HG03439 (cell line): ENCODE measurements at regions not wholly inside any gene's neighbourhood (a gene's known extent, or its start where the extent isn't known, plus 50 kb on each side); places are given as distances from the start of the nearest gene placed in this dataset.

ENCODE experiments used
- ATAC-seq: cut with Tn5 transposase; IDR thresholded peaks from one replicate; pipeline ENCODE4 v1.9.1; 2021; ENCODE audit warnings: mild to moderate bottlenecking, moderate library complexity; ENCODE audit not compliant: unreplicated experiment

GRCh38 chr7:21356616-21357015, 71.3 kb upstream of the SP4 start:
- no peak for ATAC-seq

- ATAC-seq, result no peak
Observed at GRCh38 chr7:21357151-21358097, 70.5 kb upstream of the SP4 start.

GRCh38 chr7:21358648-21359047, 69.2 kb upstream of the SP4 start:
- no peak for ATAC-seq

DNA sequence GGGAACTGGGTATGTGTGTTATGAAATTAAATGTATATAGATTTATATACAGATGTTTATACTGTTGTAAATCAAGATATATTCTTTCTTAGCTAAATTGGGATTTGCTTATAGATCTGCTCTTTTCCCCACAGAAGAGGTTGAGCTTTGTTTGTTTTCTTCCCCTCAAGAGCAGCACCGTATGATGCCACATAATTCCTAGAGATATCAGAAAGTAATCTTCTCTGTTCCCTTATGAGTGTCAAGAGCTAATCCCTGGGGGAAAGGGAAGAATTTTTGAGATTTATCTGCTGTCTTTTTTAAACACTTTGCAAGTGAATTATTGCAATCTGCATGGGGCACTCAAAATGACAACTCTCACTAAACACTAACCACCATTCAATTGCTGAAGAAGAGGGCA, 68.7 kb upstream of the SP4 start:
- ATAC-seq, result no peak

DNA sequence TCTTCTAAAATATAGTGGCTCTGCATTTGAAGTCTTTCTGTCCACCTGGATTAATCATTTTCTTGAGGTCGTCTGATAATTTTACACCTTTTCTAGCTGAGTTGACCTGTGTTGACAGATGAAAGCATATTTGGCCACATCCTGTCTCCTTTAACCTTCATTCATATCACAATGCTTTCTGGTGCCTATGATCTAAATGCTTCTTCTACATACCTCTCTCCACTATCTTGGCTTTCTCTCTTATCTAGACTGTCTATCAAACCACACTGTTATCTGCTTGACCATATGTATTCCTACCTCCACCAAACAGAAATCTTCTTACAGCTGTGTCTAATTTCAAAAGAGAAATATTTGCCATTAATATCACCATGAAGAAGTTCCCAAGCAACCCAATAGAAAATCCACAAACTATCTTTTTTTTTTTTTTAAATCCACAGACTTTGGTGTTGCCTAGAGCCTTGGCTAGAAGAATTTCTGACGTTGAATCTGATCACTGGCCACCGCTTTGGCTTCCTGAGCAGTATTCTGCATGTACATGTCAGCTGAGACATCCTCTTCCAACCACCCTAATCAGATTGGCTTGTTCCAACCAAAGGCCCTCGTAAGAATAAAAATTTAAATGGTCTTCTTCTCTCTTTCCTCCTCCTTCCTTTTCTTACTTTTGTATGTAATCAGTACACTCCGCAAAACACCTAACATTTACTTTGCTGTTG, 66.3 kb upstream of the SP4 start:
- ATAC-seq, result no peak

GRCh38 chr7:21364801-21365271, 63.0 kb upstream of the SP4 start:
- peak; percentile 81 for ATAC-seq

GRCh38 chr7:21365866-21366624, 61.8 kb upstream of the SP4 start:
- ATAC-seq, result no peak

GRCh38 chr7:21367081-21367480, 60.8 kb upstream of the SP4 start:
- ATAC-seq, result no peak

- no peak for ATAC-seq
Observed at GRCh38 chr7:21367537-21367936, 60.3 kb upstream of the SP4 start.

GRCh38 chr7:21368317-21368716, 59.6 kb upstream of the SP4 start:
- no peak for ATAC-seq

DNA sequence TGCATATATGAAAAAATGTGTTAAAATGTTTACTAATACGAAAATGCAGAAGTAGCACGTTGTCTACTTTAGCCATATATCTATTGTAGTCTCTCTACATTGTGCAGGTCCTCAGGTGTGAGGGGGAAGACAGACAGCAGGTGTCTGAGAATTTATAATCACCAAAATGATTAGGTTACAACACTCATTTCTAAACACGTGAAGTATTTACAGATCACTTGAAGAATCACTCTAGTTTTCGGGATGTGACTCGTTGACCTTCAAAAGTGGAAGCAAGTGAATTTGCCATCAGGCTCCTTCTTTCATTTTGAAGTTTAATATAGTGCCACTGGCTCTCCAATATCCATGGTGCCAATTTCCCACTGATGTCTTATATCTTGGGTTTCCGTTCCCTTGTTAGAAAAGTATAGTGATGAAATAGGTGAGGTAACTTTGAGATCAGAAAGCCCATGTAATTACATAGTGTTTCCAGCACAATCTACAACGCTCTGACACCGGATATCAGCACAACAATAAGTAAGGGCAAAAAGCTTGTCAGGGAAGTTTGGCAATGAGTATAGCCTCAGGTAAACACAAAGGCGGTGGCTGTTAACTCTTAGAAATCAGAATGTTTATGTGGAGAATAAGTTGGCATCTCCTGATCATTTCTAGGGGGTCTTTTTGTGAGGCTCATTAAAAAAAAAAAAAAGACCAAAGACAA, 57.5 kb upstream of the SP4 start:
- ATAC-seq, result no peak

GRCh38 chr7:21371360-21371759, 56.5 kb upstream of the SP4 start:
- ATAC-seq, result no peak

DNA sequence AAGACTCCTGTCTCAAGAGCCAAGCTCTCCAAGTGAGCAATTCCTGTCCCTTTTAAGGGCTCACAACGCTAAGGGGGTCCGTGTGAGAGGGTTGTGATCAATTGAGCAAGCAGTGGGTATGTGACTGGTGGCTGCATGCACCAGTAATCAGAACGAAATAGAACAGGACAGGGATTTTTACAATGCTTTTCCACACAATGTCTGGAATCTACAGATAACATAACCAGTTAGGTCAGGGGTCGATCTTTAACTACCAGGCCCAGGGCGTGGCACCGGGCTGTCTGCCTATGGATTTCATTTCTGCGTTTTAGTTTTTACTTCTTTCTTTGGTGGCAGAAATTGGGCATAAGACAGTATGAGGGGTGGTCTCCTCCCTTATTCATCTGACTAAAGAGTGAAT, 54.9 kb upstream of the SP4 start:
- no peak for ATAC-seq

GRCh38 chr7:21374134-21374533, 53.7 kb upstream of the SP4 start:
- ATAC-seq, result no peak

DNA sequence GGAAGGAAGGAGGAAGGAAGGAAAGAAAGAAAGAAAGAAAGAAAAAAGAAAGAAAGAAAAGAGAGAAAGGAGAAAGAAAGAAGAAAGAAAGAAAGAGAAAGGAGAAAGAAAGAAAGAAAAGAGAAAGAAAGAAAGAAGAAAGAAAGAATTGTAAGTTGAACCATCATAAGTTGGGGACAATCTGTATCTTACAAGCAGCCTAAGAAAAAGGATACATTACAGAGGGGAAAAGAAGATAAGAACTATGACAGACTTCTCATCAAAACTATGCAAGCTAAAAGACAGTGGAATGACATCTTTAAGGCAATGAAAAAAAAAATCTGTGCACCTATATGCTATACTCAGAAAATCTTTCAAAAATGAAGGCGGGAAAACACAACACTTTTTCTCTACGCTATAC, 50.3 kb upstream of the SP4 start:
- ATAC-seq, result no peak
